ENCODE measurements at regions not wholly inside any gene's neighbourhood (a gene's known extent, or its start where the extent isn't known, plus 50 kb on each side); places are given as distances from the start of the nearest gene placed in this dataset.
"Not testable (repeated sequence)": the region's sequence is repeated elsewhere in the genome, so short reads cannot be mapped to it uniquely, and the experiment has no call there.

DNA sequence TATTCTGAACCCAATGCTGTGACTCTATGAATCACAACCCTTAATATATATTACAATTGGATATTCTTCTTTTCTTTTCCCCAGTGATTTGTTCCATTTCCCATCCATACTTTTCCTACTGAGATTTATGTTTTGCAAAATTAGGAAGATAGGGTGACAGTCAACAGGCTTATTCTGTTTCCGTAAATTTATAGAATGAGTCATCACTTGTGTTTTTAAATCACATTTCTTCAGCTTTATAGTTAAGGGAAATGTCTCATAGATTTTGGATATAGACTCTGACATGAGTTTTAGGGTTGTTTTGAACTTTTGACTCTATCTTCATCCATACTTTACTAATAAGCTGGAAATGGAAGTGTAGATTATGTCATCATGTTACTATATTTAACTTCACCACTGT lies 661.6 kb upstream of the FBXO33 start:
- no peak for DNase-seq

DNA sequence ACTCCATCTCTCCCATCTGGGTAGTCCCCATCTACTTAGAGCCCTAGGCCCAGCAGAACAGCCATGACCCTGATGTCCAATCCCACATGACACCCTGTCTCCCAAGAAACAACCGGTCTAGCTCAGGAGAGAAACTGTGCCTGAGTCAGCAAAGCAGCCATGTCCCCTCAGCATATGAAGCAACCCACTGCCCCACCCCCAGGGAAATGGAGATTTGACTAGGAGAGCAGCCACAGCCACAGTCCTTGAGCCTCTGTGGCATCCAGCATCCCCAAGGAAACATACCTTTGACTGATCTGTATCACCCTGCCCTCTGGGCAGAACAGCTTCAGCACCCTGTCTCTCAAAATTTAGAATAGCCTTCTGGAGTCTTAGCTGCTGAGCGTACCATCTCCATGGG lies 641.9 kb upstream of the FBXO33 start:
- no peak for DNase-seq

DNA sequence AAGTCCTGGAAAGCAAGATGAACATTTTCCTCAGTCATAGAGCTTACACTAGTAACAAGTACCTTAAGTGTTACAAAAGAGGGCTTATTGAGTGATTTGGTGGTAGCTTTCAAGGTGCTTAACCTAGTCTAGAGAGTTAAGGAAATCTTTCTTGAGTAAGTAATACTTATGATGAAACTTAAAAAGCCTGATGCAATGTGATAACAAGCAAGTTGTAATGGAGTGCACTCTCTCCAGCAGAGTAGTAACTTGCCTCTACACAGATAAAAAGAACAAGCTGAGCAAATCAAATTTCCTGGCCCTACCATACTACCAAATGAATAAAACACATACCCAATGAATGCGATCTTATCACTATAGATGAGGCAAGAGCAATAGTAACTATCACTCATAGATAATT lies 639.9 kb upstream of the FBXO33 start:
- DNase-seq = no peak

DNA sequence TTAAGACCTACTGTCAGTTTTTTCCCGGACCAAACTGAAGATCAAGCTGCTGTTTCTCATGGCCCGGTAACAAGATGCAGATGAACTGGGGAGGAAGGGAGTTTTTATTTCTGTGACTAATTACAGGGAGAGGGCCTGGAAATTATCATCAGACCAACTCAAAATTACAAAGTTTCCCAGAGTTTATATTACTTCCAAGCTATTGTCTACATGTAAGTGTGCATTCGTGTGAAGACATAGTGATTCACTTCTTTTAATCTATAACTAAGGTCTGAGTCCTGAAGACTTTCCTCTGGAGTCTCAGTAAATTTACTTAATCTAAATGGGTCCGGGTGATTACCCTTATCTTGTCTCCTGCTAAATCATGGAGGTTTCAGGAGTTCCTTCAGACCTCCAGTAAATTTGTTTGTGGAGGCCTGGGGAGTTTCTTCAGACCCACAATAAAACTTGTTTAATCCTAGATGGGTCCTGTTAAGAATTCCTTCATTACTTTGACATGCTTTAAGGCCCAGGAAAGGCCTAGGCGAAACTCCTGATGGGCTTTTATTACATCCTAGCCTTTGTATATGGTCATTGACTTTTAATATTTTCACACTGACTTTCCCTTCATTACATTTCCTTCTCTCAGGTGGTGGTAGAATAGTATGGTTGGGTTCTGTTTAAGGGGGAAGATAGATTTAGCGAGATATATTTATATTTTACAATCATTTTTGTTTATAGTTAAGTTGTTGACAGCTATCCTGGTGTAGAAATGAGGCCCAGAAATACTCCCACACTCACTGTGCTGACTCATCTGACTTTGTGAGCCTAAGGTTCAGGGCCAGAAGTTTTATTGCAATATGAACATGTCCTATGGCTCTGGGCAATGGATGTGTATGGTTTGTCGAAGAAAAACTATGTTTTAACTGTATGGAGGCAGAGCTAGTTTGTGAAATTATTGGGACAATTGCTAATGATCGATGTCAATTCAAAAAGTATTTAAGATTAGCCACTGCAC lies 627.0 kb upstream of the FBXO33 start:
- DNase-seq = no peak

DNA sequence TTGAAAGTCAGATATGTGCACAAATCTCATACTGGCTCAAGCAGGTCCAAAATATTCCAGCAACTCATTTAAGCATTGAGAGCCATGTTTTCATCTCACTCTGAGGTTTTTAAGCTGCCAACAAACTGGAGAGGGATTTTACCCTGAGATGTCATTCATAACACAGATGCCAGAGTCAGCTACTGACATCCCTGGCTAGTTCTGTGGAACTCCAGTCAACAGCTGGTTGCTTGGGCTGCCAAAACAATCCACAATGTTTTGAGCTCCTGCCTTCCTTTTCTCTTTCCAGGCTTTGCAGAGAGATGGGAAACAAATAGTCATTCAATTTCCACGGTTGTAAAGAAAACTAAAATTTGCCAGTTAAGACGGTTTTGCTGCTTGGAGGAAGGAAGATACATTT lies 621.2 kb upstream of the FBXO33 start:
- DNase-seq = no peak

DNA sequence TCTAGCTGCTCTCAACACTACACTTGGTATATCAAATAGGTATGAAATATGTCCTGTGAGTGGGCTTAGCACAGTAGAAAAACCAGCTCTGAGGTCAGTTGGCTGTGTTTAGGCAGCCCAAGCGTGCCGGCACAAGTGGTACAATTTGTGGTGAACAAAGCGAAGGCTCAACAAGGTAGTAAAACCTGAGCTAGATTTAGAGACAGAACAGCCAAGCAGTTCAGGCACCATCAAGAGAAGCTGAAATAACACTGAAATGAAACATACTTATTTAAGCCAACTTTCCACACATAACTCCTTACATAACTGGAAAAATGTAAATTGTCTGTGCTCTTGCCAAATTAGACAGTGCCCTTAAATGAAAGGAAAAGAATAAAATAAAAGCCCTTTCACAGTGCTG lies 596.8 kb upstream of the FBXO33 start:
- no peak for DNase-seq

DNA sequence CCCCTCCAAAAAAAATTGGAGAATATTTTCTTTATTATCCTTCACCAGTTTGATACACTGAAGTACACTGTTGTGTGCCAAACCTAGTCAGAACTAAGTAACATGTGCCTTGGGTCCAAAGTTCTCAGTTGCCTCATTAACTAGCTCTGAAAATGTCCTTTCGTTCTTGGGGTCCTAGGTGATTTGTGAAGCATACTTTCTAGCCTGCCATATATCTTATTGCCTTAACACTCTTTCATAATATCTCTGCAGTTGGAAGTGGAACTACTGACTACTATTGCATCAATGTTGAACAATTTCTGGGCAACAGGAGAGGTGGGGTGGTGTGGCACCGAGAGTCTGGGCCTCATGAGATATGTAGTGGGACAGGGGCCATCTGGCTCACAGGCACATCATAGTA lies 592.9 kb upstream of the FBXO33 start:
- no peak for DNase-seq

DNA sequence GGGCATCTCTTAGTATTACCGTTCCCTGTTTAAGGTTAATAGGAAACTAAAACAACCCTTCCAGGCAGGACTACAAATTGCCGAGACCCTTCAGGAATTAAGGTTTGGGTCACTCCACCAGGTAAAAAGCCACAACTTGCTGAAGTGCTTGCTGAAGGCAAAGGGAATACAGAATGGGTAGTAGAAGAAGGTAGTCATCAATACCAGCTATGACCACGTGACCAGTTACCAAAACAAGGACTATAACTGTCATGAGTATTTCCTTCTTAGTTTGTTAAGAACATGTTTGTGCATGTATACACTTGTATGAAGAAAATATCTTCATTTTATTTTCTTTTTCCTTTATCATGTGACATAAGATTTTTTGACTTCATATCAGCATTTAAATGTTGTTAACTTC lies 578.7 kb upstream of the FBXO33 start:
- DNase-seq = no peak

DNA sequence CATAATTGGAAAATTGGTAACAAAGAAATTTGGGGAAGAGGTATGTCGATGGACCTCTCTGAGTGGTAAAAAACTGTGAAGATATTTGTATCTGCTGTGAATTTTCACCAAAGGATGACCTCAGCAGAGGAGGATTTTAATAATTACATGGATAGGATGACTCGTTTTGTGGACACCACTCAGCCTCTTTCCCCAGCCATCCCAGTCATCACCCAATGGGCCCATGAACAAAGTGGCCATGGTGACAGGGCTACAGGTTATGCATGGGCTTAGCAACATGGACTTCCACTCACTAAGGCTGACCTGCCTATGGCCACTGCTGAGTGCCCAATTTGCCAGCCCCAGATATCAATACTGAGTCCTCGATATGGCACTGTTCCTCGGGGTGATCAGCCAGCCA lies 577.5 kb upstream of the FBXO33 start:
- no peak for DNase-seq

DNA sequence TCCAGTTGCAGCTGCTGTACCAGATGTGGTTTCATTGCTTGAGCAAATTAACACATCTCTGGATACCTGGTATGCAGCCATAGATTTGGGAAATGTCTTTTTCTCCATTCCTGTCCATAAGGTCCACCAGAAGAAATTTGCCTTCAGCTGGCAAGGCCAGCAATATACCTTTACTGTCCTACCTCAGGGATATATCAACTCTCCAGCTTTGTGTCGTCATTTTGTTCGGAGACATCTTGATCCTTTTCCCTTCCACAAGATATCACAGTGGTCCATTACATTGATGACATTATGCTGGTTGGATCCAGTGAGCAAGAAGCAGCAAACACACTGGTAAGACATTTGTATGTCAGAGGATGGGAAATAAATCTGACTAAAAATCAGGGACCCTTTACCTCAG lies 576.1 kb upstream of the FBXO33 start:
- DNase-seq = not testable (repeated sequence)

DNA sequence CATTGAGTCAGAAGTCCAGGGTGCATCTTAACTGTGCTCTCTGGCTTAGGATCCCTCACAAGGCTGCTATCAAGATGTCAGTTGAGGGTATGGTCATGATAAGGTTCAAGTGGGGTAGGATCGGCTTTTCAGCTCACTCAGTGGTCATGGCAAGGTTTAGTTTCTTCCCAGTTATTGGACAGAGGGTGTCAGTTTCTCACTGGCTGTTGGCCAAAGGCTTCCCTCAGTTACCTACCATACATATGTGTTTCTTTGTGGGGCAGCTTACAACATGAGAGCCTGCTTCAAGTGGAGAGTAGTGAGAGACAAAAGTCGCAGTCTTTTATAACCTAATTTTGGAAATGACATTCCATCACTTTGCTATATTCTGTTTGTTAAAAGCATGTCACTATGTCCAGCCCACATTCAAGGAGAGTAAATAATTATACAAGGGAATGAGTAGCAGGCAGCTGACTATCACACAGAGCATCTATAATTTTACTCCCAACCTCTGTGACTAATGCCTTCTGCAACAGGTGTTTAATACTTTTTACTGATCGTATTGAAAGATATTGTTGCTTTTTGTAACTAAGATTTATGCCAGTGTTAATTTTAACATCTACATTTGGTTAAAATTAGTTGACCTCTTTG lies 572.8 kb upstream of the FBXO33 start:
- no peak for DNase-seq

DNA sequence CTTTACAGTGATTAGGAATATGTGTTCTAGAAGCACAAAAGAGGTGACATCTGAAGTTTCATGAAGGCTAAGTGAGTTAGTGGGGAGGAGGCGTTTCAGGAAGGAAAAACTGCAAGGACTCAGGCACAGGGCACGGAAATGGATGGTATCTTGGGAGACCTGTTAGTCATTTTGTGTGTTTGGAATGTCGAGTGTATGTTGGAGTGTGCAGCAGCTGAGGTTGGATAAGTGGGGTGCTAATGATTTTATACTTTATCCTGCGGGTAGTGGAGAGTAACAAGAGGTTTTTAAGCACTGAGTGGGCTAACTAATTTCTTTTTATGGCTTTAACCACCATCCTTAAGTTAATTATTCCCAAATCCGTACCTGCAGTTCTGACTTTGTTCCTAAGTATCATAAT lies 571.5 kb upstream of the FBXO33 start:
- no peak for DNase-seq

DNA sequence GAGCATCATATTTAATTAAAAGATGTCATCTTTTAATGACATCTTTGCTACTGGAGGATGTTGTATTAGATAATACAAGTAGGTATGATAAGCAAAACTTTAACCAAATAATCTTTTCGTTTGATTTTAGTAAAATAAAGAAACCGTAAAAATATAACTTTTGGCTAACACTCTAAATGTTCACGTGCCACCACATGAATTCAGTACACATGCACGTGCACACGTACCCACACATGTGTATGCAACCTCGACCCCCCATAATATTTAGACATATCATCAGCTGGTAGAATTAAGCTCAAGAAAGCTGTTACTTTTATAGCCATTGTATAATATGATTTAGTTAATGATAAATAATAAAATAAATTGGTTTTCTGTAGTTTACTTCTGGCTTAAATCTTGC lies 566.6 kb upstream of the FBXO33 start:
- no peak for DNase-seq

DNA sequence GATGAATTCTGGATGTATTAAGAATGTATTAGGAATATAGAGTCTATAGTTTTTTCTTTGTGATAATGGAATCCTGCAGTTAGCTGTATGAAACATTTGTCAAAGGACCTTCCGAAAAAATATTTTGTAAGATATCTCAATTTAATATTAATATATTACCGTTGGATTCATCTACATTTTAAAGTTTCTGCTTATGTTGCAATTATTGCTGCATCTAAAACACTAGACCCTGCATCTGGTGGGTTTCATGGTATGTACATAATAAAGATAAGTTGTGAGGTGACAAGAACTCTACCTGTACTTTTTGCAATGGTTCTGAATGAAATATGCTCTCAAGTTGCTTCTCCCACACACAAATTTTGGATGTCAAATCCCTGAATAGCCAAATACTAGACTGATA lies 565.9 kb upstream of the FBXO33 start:
- DNase-seq = no peak

DNA sequence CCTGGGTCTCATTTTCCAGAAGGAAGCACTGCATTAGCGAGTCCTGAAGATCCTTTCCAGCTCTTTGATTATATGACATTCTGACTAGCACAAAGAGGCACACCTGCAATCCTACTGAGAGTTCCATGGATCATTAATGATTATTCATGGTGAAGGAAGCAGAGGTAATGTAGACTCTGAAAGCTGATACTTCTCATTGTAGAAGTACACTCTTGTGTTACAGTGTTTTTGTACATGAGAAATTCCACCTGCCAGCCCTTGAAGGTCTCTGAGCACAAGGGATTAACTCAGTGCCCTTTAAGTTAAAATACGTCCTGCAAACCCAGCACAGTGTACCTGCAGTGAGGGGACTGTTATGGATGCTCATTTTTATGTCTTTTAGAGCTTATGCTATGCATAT lies 558.8 kb upstream of the FBXO33 start:
- no peak for DNase-seq

DNA sequence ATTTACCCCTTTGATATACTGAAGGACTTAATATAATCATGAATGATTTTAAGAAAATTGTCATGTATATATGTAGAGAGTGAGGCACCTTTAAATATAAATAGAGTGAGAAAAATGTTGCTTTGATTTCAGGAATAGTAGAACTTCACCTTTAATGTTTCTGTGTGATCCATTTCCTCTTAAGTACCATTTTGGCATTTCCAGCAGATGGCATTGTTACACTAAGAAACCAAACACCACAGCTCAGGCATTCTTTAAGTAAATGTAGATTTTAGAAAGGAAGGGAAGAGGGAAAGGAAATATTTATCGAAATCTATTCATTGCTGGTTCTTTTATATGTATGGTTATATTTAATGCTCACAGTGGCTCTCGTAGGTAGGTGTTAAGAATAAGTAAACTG lies 556.7 kb upstream of the FBXO33 start:
- peak in 1 of 2 donors; percentile 8 for DNase-seq

DNA sequence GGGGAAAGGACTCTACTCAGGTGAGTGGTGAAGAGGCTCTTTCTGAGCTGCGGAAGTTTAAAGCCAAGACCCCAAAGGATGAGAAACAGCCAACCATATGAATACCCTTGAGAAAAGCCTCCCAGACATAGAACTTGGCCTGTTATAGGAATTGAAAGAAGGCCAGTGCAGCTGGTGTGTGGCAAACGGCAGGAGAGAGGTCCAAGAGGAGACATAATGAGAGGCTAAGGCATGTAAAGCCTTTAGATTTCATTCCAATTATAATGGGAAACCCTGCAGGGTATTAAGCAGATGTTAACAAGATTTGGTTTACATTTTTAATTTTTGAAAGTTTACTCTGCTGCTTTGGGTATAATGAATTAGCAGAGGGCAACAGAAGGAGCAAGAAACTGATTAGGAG lies 552.1 kb upstream of the FBXO33 start:
- no peak for DNase-seq

DNA sequence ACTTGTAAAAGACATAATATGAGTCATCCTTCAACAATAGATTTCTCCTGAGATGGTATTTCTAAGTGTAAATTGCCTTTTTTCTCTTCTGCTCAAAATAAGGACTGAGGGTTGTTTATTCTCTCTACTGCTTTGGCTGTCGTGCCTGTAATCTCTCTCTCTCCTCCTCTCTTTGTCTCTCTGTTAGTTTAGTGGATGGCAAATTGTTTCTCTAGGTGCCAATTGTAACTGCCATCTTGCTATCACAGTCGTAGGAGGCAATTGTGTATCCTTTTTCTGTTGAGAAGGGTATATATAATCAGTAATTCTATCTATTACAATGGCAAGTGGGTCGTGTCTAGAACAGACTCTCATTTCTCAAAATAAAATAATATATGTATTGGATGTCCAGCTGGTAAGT lies 545.0 kb upstream of the FBXO33 start:
- no peak for DNase-seq

DNA sequence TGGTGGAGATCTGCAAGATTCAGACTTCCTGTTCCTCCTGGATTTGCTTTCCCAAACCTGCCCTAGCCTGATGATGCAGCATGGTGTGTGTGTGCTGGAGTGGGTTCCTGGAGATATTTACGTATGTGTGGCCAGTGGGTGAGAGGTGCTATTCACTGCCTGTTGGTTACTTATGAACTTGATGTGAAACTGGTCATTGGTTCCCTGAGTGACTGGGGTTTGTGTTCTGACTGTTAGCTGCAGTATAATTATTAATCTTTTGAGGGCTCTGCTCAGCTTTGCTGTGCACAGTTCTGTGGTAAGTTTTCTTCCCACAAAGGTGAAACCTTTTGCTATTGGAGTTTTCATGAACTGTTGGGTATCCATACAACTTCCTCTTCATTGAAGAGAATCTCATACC lies 541.8 kb upstream of the FBXO33 start:
- DNase-seq = no peak

DNA sequence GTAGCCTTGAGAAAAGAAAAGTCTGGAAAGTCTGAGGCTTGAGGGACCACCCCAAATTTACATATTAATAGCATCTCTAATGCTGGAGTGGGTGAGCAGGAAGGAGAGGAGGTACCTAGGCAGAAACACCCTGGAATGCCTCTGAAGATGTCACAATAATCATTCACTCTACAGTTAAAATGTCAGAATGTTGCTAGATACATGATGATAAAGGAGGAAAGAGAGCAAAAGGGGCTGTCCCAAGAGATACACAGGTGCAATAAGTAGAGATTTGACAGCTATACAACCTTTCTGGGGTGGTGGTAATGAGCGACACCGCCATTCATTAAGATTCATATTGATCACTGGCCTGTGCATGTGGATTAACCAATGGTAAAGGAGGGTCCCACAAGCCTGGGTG lies 540.5 kb upstream of the FBXO33 start:
- DNase-seq = no peak

DNA sequence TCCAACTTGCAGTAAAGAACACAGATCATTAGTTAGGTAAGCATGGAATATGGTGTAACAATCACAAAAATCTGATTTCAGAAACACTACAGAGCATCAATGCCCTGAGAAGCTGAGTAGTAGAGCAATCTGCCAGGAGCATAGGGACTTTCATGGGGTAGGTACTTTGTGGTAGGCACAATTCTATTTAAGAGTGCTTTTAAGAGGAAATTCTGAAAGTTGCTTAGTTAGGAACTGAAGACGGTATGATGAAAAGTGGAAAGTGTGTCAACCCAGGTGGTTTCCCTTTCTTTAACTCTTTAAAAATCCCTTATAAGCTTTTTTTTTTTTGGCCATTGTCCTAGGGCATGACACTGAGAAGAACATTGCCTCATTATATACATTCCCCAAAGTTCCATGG lies 535.7 kb upstream of the FBXO33 start:
- DNase-seq = no peak

DNA sequence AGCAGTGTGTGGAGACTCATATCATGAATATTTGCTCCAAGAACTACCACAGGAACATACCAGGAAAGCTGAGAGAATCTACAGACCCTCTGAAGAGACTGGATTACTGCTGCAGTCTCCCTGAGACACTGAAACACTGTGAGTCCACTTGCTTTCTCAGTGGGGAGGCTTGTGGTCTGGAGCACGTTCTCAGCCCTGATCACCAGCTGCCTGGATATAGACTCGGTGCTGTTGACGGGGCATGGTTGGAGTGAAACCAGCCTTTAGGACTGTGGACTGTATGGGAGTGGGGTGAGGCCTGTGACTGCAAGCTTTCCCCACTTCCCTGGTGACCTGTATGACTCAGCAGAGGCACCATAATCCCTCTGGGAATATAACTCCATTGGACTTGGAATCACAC lies 525.8 kb upstream of the FBXO33 start:
- no peak for DNase-seq

DNA sequence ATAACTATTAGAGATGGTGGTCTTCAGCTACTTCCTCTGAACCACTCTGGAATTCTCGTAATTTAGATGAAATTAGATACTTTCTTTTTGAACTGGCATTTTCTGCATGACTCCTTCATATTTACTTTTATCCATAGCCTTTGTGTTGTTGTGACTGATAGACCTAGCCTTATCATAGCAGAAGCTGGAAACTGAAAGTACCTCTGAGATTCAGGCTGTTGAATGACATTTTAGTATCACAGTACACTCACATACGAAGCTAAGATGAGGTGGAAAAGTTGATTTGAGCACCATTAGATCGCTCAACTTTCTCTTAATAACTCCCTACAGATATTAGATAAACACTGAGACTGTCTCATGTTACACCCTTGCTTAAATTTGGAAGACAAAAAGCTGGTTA lies 525.1 kb upstream of the FBXO33 start:
- no peak for DNase-seq

DNA sequence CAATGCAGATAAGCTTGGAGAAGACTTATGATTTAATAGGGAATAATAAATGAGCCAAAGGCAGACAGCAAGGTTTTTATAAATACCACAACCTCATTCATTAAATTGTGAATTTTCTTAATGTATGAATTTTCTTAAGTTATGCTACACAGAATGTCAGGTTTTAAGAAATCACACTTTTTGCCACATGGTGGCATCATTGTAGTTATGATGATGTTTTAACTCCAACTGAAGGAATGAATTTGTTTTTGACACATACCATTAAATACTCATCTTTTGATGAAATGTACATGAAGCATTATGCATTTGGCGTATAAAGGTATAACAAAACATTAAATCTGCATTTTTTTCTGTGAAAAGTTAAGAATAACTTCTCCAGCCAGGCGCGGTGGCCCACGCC lies 524.1 kb upstream of the FBXO33 start:
- no peak for DNase-seq

DNA sequence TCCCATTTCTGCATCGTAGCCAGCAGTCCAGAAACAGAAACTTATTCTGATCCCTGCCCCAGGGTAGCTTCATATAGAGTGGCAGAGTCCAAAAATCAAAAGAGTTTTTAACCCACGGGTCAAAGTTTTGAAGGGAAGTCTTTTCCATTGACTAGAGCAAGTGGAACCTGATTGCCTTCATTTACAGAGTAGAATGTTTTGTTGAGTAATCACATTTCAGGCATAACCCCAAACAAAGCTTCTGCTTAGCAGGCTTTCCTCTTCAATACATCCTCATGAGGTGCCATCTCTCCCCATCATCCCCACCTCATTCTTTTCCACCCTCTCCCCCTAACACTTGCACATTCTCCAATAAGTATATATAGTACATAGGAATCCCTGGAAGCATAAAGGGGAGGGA lies 516.0 kb upstream of the FBXO33 start:
- no peak for DNase-seq
